ENCODE measurements at regions not wholly inside any gene's neighbourhood (a gene's known extent, or its start where the extent isn't known, plus 50 kb on each side); places are given as distances from the start of the nearest gene placed in this dataset.
"Not testable (repeated sequence)": the region's sequence is repeated elsewhere in the genome, so short reads cannot be mapped to it uniquely, and the experiment has no call there.

DNA sequence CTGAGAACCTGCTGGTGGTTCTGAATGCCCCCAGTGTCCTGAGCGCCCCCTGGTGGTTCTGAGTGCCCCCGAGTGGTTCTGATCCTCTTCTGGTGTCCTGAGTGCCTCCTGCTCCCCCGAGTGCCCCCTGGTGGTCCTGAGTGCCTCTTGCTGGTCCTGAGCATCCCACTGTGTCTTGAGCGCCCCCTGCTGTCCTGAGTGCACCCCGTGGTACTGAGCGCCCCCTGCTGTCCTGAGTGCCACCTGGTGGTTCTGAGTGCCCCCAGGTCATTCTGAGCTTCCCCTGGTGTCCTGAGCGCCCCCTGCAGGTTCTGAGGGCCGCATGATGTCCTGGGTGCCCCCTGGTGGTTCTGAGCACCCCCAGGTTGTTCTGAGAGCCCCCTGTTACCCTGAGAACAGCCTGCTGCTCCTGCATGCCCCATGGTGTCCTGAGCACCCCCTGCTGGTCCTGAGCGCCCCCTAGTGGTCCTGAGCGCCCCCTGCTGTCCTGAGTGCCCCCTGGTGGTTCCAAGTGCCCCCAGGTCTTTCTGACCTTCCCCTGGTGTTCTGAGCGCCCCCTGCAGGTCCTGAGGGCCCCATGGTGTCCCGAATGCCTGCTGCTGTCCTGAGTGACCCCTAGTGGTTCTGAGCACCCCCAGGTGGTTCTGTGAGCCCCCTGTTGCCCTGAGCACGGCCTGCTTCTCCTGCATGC lies 1165.4 kb downstream of the TMEM121 start:
- in situ Hi-C loops (cut with HindIII; ENCODE audit: low pct_ligation_motif_present, low sequenced_read_pairs), result no loop called here

DNA sequence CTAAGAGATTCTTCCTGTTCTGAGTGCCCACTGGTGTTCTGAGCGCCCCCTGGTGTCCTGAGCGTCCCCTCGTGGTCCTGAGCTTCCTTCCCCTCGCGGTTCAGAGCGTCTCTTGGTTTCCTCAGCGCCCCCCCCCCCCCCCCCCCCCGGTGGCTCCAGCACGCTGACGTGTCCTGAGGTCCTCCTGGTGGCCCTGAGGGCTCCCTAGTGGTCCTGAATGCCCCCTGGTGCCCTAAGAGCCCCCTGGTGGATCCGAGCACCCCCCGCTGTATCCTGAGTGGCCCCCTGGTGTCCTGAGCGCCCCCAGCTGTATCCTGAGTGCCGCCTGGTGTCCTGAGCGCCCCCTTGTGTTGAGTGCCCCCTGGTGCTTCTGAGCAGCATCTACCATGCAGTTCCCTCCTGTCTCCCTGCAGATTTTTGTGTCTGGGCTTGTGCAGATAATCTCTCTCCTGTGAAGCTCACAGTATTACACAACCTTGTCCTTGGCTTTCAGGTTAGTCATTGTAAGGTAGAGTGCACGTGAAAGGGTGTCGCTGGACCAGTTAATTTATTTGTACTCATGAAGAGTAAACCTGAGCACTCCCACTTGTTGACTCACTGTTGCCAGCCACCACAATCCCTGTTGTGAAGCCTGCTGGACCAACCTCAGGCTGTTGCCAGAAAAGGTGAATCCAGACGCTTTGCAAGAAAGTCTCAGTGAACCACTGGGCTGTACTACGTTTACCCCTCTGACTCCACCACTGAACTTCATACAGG lies 1168.4 kb downstream of the TMEM121 start:
- H3K4me3 ChIP-seq (ENCODE audit: low read depth, low read length), result no peak overlapping the region
- in situ Hi-C loops (cut with HindIII; ENCODE audit: low pct_ligation_motif_present, low sequenced_read_pairs), result no loop called here
- H3K36me3 ChIP-seq (replicated peaks), result no peaks in the 10 kb centered on the region
- DNase-seq, result no peak
- H3K27me3 ChIP-seq (replicated peaks), result no peaks in the 10 kb centered on the region
- no peak overlapping the region for H3K27ac ChIP-seq
- TF ChIP-seq, protein P1, sequence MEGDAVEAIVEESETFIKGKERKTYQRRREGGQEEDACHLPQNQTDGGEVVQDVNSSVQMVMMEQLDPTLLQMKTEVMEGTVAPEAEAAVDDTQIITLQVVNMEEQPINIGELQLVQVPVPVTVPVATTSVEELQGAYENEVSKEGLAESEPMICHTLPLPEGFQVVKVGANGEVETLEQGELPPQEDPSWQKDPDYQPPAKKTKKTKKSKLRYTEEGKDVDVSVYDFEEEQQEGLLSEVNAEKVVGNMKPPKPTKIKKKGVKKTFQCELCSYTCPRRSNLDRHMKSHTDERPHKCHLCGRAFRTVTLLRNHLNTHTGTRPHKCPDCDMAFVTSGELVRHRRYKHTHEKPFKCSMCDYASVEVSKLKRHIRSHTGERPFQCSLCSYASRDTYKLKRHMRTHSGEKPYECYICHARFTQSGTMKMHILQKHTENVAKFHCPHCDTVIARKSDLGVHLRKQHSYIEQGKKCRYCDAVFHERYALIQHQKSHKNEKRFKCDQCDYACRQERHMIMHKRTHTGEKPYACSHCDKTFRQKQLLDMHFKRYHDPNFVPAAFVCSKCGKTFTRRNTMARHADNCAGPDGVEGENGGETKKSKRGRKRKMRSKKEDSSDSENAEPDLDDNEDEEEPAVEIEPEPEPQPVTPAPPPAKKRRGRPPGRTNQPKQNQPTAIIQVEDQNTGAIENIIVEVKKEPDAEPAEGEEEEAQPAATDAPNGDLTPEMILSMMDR (IDR thresholded peaks at IDR 0.05; ENCODE audit: low read depth, low read length, missing control alignments), result no peak

More for the DNA sequence above, 1165.4 kb downstream of the TMEM121 start:
- no peaks in the 10 kb centered on the region for H3K27me3 ChIP-seq (replicated peaks)
- no peaks in the 10 kb centered on the region for H3K36me3 ChIP-seq (replicated peaks)
- TF ChIP-seq, protein P1 (IDR thresholded peaks at IDR 0.05; ENCODE audit: low read depth, low read length, missing control alignments), result peak; percentile 31
- H3K4me3 ChIP-seq (ENCODE audit: low read depth, low read length), result no peak overlapping the region
- no peak for DNase-seq
- H3K27ac ChIP-seq, result no peak overlapping the region

DNA sequence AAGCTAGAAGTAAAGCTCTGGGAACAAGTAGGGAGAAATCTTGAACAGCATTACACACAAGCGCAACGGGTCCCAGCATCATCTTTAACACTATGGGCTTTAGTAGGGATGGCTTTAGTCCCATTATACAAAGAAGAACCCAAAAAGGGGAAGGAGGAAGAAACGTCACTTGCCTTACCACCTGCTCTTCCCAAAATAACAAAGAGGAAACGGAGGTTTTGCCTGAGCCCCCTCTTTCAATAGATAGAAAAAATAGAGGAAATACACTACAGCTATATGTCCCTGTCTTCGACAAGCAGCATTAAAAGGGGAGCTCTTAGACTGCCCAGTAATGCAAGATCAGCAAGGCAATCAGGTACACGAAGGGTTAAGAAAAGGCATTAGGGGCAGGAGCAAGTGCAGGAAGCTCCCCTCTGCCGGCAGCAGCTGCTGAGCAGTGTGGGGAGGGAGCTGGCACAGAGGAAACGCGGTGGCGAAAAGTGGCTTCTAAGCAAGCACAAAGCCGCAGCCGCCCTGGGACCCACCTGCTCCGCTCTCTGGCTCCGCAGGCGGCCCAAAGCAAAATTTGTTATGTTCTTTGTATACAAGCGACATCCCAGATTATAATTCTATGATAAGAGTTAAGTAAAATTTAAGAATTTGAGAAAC lies 1172.4 kb downstream of the TMEM121 start:
- in situ Hi-C loops (cut with HindIII; ENCODE audit: low pct_ligation_motif_present, low sequenced_read_pairs); H3K27ac ChIP-seq; H3K36me3 ChIP-seq (replicated peaks); H3K27me3 ChIP-seq (replicated peaks); H3K4me3 ChIP-seq (ENCODE audit: low read depth, low read length); DNase-seq: not testable (repeated sequence)

DNA sequence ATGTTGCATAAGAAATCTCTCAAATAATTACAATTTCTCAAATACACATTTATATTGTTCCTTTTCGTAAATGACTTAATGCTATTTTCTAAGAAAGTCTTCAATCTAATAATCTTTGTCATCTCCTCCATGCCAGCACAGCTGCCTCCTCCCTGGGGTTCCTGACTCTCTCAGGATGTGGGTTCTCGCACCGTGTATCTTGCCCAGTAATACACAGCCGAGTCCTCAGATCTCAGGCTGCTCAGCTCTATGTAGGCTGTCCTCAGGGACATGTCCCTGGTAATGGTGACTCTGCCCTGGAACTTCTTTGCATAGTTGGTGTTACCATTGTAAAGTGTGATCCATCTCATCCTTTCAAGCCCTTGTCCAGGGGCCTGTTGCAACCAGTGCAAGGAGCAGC lies 1177.3 kb downstream of the TMEM121 start:
- H3K27ac ChIP-seq; H3K36me3 ChIP-seq (replicated peaks); H3K27me3 ChIP-seq (replicated peaks); in situ Hi-C loops (cut with HindIII; ENCODE audit: low pct_ligation_motif_present, low sequenced_read_pairs); H3K4me3 ChIP-seq (ENCODE audit: low read depth, low read length); DNase-seq: not testable (repeated sequence)

DNA sequence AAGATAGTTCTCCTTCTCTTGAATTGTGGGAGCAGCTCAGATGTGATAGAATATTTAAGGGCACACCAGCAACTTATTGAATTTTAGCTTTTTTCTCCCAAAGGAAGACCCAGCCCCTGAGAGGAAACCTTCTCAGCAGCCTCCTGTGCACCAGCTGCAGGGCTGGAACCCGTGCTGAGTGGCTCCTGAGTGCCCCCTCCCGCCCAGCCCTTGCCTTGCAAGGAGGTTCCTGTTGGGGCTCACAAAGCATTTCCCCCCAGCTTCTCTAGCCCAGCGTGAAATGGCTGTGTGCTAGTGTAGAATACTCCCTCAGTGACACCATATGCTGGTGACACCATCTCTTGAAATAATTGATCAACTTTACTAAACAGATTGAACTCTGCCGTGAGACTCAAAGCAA lies 1180.1 kb downstream of the TMEM121 start:
- H3K4me3 ChIP-seq (ENCODE audit: low read depth, low read length); H3K27ac ChIP-seq; H3K27me3 ChIP-seq (replicated peaks); in situ Hi-C loops (cut with HindIII; ENCODE audit: low pct_ligation_motif_present, low sequenced_read_pairs); DNase-seq; H3K36me3 ChIP-seq (replicated peaks): not testable (repeated sequence)

DNA sequence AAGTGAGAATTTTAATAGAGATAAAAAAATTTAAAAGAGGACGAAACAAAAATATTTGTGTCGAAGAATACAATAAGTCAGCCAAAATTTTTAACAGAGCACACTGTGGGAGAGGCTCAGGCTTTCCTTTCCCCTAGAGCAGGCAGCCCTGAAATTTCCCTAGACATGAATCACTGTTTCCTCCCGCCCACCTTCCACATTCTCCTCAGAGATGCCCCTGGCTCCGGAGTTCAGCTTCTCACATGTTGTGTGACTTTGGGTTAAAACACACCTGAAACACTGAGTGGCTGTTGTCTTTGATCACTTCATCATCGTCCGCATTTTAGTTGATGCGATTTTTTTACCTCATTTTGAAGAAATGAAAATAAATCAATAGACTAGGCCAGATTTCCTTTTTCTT lies 1183.8 kb downstream of the TMEM121 start:
- H3K4me3 ChIP-seq (ENCODE audit: low read depth, low read length); DNase-seq; H3K27ac ChIP-seq; H3K27me3 ChIP-seq (replicated peaks); H3K36me3 ChIP-seq (replicated peaks); in situ Hi-C loops (cut with HindIII; ENCODE audit: low pct_ligation_motif_present, low sequenced_read_pairs): not testable (repeated sequence)

DNA sequence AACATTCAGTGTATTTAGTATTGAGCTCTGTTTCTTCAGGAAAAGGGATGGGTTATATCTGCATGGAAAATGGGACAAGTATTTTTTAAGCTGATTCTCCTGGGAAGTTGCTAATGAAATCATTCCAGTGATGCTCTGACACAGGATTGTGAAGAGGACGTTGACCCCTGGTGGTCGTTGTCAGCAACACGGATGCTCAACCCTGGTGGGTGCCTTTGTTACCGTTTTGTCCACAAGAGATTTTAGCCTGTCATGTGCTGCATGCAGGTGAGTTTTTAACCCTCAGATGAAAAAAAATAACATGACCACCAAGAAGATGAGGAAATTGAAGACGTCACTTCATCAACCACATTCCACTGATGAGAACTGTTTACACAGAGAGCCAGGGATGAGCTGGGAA lies 1186.1 kb downstream of the TMEM121 start:
- H3K27me3 ChIP-seq (replicated peaks); H3K27ac ChIP-seq; DNase-seq; H3K36me3 ChIP-seq (replicated peaks); H3K4me3 ChIP-seq (ENCODE audit: low read depth, low read length); in situ Hi-C loops (cut with HindIII; ENCODE audit: low pct_ligation_motif_present, low sequenced_read_pairs): not testable (repeated sequence)

DNA sequence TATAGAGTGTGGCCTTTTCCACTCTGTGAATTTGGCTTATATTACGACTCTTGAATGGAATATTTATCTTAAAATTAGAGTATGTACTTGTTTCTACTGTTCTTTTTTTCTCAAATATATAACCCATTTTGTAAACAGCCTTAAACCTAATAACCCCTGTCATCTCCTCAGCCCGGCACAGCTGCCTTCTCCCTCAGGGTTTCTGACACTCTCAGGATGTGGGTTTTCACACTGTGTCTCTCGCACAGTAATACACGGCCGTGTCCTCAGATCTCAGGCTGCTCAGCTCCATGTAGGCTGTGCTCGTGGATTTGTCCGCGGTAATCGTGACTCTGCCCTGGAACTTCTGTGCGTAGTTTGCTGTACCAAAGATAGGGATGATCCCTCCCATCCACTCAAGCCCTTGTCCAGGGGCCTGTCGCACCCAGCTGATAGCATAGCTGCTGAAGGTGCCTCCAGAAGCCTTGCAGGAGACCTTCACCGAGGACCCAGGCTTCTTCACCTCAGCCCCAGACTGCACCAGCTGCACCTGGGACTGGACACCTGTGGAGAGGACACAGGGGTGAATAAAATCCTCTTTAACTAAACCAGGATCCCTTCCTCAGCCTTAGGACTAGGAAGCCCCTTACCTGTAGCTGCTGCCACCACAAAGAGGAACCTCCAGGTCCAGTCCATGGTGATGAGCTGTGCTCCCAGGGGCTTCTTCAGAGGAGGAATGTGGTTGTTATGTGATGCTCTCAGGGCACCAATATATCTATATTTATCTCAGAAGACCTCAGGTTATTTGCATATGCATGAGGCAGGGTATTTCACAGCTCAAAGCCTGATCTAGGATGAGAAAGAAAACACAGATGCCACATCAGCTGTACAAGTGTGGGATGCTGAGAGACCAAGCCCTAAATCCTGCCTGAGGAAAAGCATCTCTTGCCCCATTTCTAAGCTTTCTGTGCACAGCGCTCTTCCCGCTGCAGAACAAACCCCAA lies 1188.4 kb downstream of the TMEM121 start:
- in situ Hi-C loops (cut with HindIII; ENCODE audit: low pct_ligation_motif_present, low sequenced_read_pairs); DNase-seq; H3K4me3 ChIP-seq (ENCODE audit: low read depth, low read length); H3K36me3 ChIP-seq (replicated peaks); H3K27me3 ChIP-seq (replicated peaks); H3K27ac ChIP-seq: not testable (repeated sequence)

DNA sequence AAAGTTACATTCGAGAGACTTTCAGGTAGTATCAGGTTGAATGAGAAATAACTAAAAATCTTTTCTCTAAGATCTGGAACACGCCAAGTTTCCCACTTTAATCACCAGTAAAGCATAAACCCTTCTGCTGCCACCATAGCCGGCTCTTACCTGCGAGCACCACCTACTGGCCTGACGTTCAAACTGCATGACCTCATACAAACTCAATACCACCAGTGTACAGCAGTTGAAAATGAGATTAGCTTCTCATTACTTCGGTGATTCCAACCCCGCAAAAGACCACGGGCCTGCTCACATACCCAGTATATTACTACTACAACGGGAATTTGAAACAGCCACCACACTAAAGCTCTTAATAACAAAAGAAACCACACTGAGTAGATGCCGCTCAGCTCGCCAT lies 1191.2 kb downstream of the TMEM121 start:
- DNase-seq; in situ Hi-C loops (cut with HindIII; ENCODE audit: low pct_ligation_motif_present, low sequenced_read_pairs); H3K36me3 ChIP-seq (replicated peaks); H3K4me3 ChIP-seq (ENCODE audit: low read depth, low read length); H3K27ac ChIP-seq; H3K27me3 ChIP-seq (replicated peaks): not testable (repeated sequence)

DNA sequence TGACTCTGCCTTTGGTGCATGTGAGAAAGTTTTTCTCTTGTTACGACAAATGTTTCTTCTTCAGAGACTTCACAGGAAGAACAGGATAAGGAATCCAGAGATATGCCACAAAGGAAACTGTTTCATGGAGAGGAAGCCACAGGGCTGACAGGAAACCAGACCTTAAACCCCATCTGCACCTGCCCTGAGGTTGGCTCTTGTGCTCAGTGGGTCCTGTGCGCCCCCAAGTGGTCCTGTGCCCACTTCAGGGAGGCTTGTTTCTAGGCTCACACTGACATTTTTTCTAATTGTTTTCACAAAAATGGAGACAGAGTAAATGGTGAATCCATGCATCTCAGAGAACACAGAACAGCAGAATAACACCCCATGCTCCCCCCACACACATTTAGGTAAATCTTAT lies 1193.5 kb downstream of the TMEM121 start:
- H3K27me3 ChIP-seq (replicated peaks); H3K27ac ChIP-seq; DNase-seq; H3K4me3 ChIP-seq (ENCODE audit: low read depth, low read length); H3K36me3 ChIP-seq (replicated peaks); in situ Hi-C loops (cut with HindIII; ENCODE audit: low pct_ligation_motif_present, low sequenced_read_pairs): not testable (repeated sequence)

DNA sequence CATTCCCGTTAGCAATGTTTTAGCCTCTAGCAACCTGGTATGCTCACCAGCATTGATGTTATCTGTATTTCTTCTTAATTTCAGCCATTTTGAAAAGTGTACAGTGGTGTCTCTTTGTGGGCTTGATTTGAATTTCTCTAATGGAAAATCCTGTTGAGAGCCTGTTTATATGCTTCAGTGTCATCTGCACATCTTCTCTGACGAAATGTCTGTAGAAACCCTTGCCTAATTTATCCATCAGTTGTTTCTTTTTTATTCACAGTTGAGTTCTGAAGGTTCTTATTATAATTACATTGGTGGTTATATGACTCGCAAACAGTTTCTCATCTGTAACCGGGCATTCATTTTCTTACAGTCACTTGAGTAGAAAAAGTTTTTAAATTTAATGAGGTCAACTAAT lies 1195.5 kb downstream of the TMEM121 start:
- in situ Hi-C loops (cut with HindIII; ENCODE audit: low pct_ligation_motif_present, low sequenced_read_pairs); H3K27me3 ChIP-seq (replicated peaks); H3K4me3 ChIP-seq (ENCODE audit: low read depth, low read length); H3K36me3 ChIP-seq (replicated peaks); H3K27ac ChIP-seq; DNase-seq: not testable (repeated sequence)

All from brain microvascular endothelial cell (primary cell).